Trophoblast cell (in vitro differentiated cells and primary cell): ENCODE measurements at regions not wholly inside any gene's neighbourhood (a gene's known extent, or its start where the extent isn't known, plus 50 kb on each side); places are given as distances from the start of the nearest gene placed in this dataset.
A peak's percentile ranks its signal among the peaks of the same experiment; 100 is the strongest.

ENCODE experiments used
- DNase-seq, 2 donors: peaks; one replicate each; pipeline ENCODE4 v3.0.0-alpha.2; 2016
- H2AFZ ChIP-seq: 2 replicates; pipeline ENCODE4 v1.6.1; 2013; ENCODE audit warnings: low read length, moderate library complexity, mild to moderate bottlenecking; ENCODE audit not compliant: insufficient read depth, poor library complexity
- H2AK5ac ChIP-seq: 2 replicates; pipeline ENCODE4 v1.6.1; 2013; ENCODE audit warnings: mild to moderate bottlenecking, low read length
- H2BK120ac ChIP-seq: 2 replicates; pipeline ENCODE4 v1.6.1; 2013; ENCODE audit warnings: low read length, mild to moderate bottlenecking, moderate library complexity; ENCODE audit not compliant: insufficient read depth, poor library complexity
- H2BK12ac ChIP-seq: 2 replicates; pipeline ENCODE4 v1.6.1; 2013; ENCODE audit warnings: mild to moderate bottlenecking, low read length, moderate library complexity
- H2BK5ac ChIP-seq: 2 replicates; pipeline ENCODE4 v1.6.1; 2013; ENCODE audit warnings: low read length, low read depth, moderate library complexity, mild to moderate bottlenecking; ENCODE audit not compliant: poor library complexity
- H3K14ac ChIP-seq: 2 replicates; pipeline ENCODE4 v1.6.1; 2013; ENCODE audit warnings: mild to moderate bottlenecking, low read length
- H3K18ac ChIP-seq: 2 replicates; pipeline ENCODE4 v1.6.1; 2013; ENCODE audit warnings: mild to moderate bottlenecking, low read length
- H3K23ac ChIP-seq: 2 replicates; pipeline ENCODE4 v1.6.1; 2013; ENCODE audit warnings: low read length
- H3K27ac ChIP-seq: 2 replicates; pipeline ENCODE4 v1.5.1; 2013; ENCODE audit warnings: low read depth, mild to moderate bottlenecking, inconsistent platforms, low read length, moderate library complexity
- H3K27me3 ChIP-seq: 2 replicates; pipeline ENCODE4 v1.6.1; 2013; ENCODE audit warnings: inconsistent platforms, mild to moderate bottlenecking, low read length, moderate library complexity; ENCODE audit not compliant: insufficient read depth
- H3K36me3 ChIP-seq, 2 experiments: 1 replicate in 1 of 2; 2 replicates in 1 of 2; pipeline ENCODE4 v1.6.1; 2013; ENCODE audit warnings: low read length in 2 of 2, mild to moderate bottlenecking in 2 of 2, moderate library complexity in 1 of 2; ENCODE audit not compliant: insufficient read depth in 2 of 2, control insufficient read depth in 1 of 2
- H3K4ac ChIP-seq: 2 replicates; pipeline ENCODE4 v1.6.1; 2013; ENCODE audit warnings: low read depth, mild to moderate bottlenecking, low read length, moderate library complexity
- H3K4me1 ChIP-seq, 2 experiments: 1 replicate in 1 of 2; 2 replicates in 1 of 2; pipeline ENCODE4 v1.6.1; 2013; ENCODE audit warnings: low read length in 2 of 2, mild to moderate bottlenecking in 2 of 2, moderate library complexity in 1 of 2; ENCODE audit not compliant: insufficient read depth in 2 of 2, control insufficient read depth in 1 of 2
- H3K4me2 ChIP-seq: 2 replicates; pipeline ENCODE4 v1.6.1; 2013; ENCODE audit warnings: inconsistent platforms, mild to moderate bottlenecking, low read length, moderate library complexity
- H3K4me3 ChIP-seq: 2 replicates; pipeline ENCODE4 v1.5.1; 2013; ENCODE audit warnings: mild to moderate bottlenecking, low read depth, low read length, inconsistent platforms
- H3K79me1 ChIP-seq: one replicate; pipeline ENCODE4 v1.6.1; 2013; ENCODE audit warnings: low read length
- H3K79me2 ChIP-seq: 2 replicates; pipeline ENCODE4 v1.6.1; 2013; ENCODE audit warnings: low read length, mild to moderate bottlenecking; ENCODE audit not compliant: control insufficient read depth, insufficient read depth, poor library complexity
- H3K9ac ChIP-seq: 2 replicates; pipeline ENCODE4 v1.6.1; 2013; ENCODE audit warnings: mild to moderate bottlenecking, low read length
- H3K9me3 ChIP-seq: 2 replicates; pipeline ENCODE4 v1.6.1; 2013; ENCODE audit warnings: low read depth, mild to moderate bottlenecking, control low read depth, inconsistent platforms, low read length; ENCODE audit not compliant: insufficient read depth
- H4K12ac ChIP-seq: 2 replicates; pipeline ENCODE4 v1.6.1; 2013; ENCODE audit warnings: low read depth, mild to moderate bottlenecking, low read length, moderate library complexity
- H4K8ac ChIP-seq: 2 replicates; pipeline ENCODE4 v1.6.1; 2013; ENCODE audit warnings: low read depth, mild to moderate bottlenecking, low read length, moderate library complexity
- H4K91ac ChIP-seq: one replicate; pipeline ENCODE4 v1.6.1; 2013; ENCODE audit warnings: low read depth, mild to moderate bottlenecking, low read length, moderate library complexity
- WGBS: extraction: QIAGEN DNeasy Blood & Tissue Kit; methylation state at CpG from one replicate; pipeline ENCODE4 v1.1.7; 2013; ENCODE audit warnings: missing lambda C conversion rate; ENCODE audit not compliant: insufficient read length, insufficient coverage; ENCODE audit errors: extremely low coverage; 5-methylcytosine and 5-hydroxymethylcytosine counted together

GRCh38 chr6:104537180-104537579, 322.5 kb downstream of the HACE1 start:
- Histone ChIP-seq H2AK5ac (no peak overlapping the region), H3K4me2 (no peak overlapping the region), H3K14ac (no peak overlapping the region), H3K4ac (no peak overlapping the region), H3K4me3 (no peak overlapping the region), H3K23ac (no peak overlapping the region), H3K27me3 (no peaks in the 10 kb centered on the region), H3K27ac (no peak overlapping the region), H3K9me3 (no peaks in the 10 kb centered on the region), H2BK120ac (no peak overlapping the region), H3K9ac (no peak overlapping the region), H3K79me1 (peaks cover 8% of the 10 kb centered on the region), H2AFZ (no peak overlapping the region), H3K79me2 (no peaks in the 10 kb centered on the region), H3K4me1 (peaks cover 3 to 4% of the 10 kb centered on the region in 2 experiments), H4K12ac (no peak overlapping the region), H4K8ac (no peak overlapping the region), H3K18ac (no peak overlapping the region), H4K91ac (no peak overlapping the region), H2BK5ac (no peak overlapping the region), H3K36me3 (no peaks in the 10 kb centered on the region), H2BK12ac (no peak overlapping the region)
- WGBS = no CpG with 5 or more reads among the region's 1 CpG
- DNase-seq = peak; percentile 15 to 73

- H3K14ac ChIP-seq = no peak overlapping the region
- H3K79me1 ChIP-seq = peaks cover 10% of the 10 kb centered on the region
- H3K23ac ChIP-seq = no peak overlapping the region
- H2AK5ac ChIP-seq = no peak overlapping the region
- H3K79me2 ChIP-seq = no peaks in the 10 kb centered on the region
- no peak for DNase-seq
- no peak overlapping the region for H4K8ac ChIP-seq
- H3K4me2 ChIP-seq = no peak overlapping the region
- no peak overlapping the region for H4K12ac ChIP-seq
- H3K9me3 ChIP-seq = no peaks in the 10 kb centered on the region
- H2AFZ ChIP-seq = no peak overlapping the region
- no peak overlapping the region for H3K4me3 ChIP-seq
- WGBS = no CpG with 5 or more reads among the region's 3 CpGs
- H3K27ac ChIP-seq = no peak overlapping the region
- H3K27me3 ChIP-seq = no peaks in the 10 kb centered on the region
- no peak overlapping the region for H3K9ac ChIP-seq
- peaks cover 0 to 3% of the 10 kb centered on the region in 2 experiments for H3K4me1 ChIP-seq
- no peak overlapping the region for H3K4ac ChIP-seq
- no peak overlapping the region for H2BK5ac ChIP-seq
- no peak overlapping the region for H2BK120ac ChIP-seq
- no peaks in the 10 kb centered on the region for H3K36me3 ChIP-seq
- no peak overlapping the region for H2BK12ac ChIP-seq
- no peak overlapping the region for H3K18ac ChIP-seq
- H4K91ac ChIP-seq = no peak overlapping the region
Observed at GRCh38 chr6:104532462-104532861, 327.3 kb downstream of the HACE1 start.

GRCh38 chr6:104531646-104532045, 328.1 kb downstream of the HACE1 start:
- Histone ChIP-seq H4K12ac (no peak overlapping the region), H2BK5ac (no peak overlapping the region), H4K91ac (no peak overlapping the region), H2BK12ac (no peak overlapping the region), H3K79me2 (no peaks in the 10 kb centered on the region), H2AK5ac (no peak overlapping the region), H3K36me3 (no peaks in the 10 kb centered on the region), H3K27me3 (no peaks in the 10 kb centered on the region), H3K23ac (no peak overlapping the region), H3K18ac (no peak overlapping the region), H2AFZ (no peak overlapping the region), H3K4ac (no peak overlapping the region), H2BK120ac (no peak overlapping the region), H3K27ac (no peak overlapping the region), H3K4me2 (no peak overlapping the region), H3K79me1 (peaks cover 10% of the 10 kb centered on the region), H3K9ac (no peak overlapping the region), H3K4me1 (peaks cover 0 to 3% of the 10 kb centered on the region in 2 experiments), H4K8ac (no peak overlapping the region), H3K9me3 (no peaks in the 10 kb centered on the region), H3K4me3 (no peak overlapping the region), H3K14ac (no peak overlapping the region)
- DNase-seq = no peak
- WGBS = no CpG with 5 or more reads among the region's 1 CpG

GRCh38 chr6:104527761-104528415, 331.8 kb downstream of the HACE1 start:
- Histone ChIP-seq H3K36me3 (no peaks in the 10 kb centered on the region), H2BK5ac (no peak overlapping the region), H3K4me2 (no peak overlapping the region), H3K79me1 (peaks cover 7% of the 10 kb centered on the region), H3K14ac (peak overlapping the region; percentile 49), H2AK5ac (no peak overlapping the region), H4K91ac (no peak overlapping the region), H3K4ac (no peak overlapping the region), H2BK12ac (peak overlapping the region; percentile 27), H3K4me1 (no peaks in the 10 kb centered on the region), H3K23ac (no peak overlapping the region), H4K8ac (peak overlapping the region; percentile 26), H3K18ac (no peak overlapping the region), H4K12ac (no peak overlapping the region), H3K79me2 (no peaks in the 10 kb centered on the region), H3K9ac (no peak overlapping the region), H2AFZ (no peak overlapping the region), H2BK120ac (no peak overlapping the region), H3K27me3 (no peaks in the 10 kb centered on the region), H3K4me3 (no peak overlapping the region), H3K27ac (no peak overlapping the region), H3K9me3 (no peaks in the 10 kb centered on the region)
- WGBS = no CpG with 5 or more reads among the region's 10 CpGs
- DNase-seq = peak; percentile 28 to 66
